ENCODE measurements at regions not wholly inside any gene's neighbourhood (a gene's known extent, or its start where the extent isn't known, plus 50 kb on each side); places are given as distances from the start of the nearest gene placed in this dataset.

DNA sequence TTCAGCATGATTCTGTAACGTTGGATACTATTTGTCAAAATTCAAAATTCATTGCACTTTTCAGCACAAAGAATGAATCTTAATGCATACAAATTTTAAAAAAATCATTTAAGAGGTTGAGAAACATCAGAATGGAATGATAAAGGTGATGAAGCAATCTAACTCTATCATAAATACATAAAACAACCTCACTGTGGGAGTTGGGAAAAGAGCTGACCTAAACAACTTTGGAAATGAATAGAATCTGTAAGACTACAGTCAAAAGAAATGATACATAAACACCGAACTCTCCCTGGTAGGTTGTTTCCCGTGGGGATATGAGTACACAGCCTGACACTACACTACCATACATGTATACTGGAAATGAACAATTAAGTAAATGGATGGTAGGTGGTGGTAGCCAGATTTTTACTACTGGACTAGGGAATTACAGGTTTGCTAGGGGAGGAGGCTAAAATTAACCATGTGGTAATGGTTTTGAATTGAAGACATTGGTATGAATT lies 64.9 kb upstream of the PARP11 start:
- Mint-ChIP-seq H3K27me3 (ENCODE audit: unreplicated experiment) (no peaks in the 10 kb centered on the region), H3K4me1 (ENCODE audit: unreplicated experiment) (peaks cover 16% of the 10 kb centered on the region), H3K36me3 (ENCODE audit: low read depth, unreplicated experiment) (no peaks in the 10 kb centered on the region), H3K9me3 (ENCODE audit: unreplicated experiment) (no peaks in the 10 kb centered on the region), H3K4me3 (ENCODE audit: unreplicated experiment) (no peak overlapping the region), H3K27ac (ENCODE audit: unreplicated experiment) (no peak overlapping the region)
- TF ChIP-seq, protein P1, sequence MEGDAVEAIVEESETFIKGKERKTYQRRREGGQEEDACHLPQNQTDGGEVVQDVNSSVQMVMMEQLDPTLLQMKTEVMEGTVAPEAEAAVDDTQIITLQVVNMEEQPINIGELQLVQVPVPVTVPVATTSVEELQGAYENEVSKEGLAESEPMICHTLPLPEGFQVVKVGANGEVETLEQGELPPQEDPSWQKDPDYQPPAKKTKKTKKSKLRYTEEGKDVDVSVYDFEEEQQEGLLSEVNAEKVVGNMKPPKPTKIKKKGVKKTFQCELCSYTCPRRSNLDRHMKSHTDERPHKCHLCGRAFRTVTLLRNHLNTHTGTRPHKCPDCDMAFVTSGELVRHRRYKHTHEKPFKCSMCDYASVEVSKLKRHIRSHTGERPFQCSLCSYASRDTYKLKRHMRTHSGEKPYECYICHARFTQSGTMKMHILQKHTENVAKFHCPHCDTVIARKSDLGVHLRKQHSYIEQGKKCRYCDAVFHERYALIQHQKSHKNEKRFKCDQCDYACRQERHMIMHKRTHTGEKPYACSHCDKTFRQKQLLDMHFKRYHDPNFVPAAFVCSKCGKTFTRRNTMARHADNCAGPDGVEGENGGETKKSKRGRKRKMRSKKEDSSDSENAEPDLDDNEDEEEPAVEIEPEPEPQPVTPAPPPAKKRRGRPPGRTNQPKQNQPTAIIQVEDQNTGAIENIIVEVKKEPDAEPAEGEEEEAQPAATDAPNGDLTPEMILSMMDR (IDR thresholded peaks at IDR 0.05; ENCODE audit: unreplicated experiment), result no peak
- DNase-seq (ENCODE audit: low spot score), result no peak

DNA sequence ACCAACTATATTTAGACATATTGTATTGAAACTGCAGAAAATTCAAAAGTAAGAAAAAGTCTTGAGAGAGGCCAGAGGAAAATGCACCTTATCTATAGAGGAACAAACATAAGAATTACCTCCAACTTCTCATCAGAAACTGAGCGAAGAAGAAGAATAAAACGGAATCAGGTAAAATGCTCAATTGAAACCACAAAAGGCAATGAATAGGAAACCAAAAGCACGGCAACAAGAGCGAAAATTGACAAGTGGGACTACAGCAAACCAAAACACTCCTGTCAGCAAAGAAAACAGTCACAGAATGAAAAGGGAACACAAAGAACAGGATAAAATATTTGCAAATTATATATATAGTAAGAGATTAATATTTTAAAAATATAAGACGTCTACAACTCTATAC lies 61.9 kb upstream of the PARP11 start:
- no peak for DNase-seq (ENCODE audit: low spot score)
- Mint-ChIP-seq H3K27ac (ENCODE audit: unreplicated experiment) (no peak overlapping the region), H3K36me3 (ENCODE audit: low read depth, unreplicated experiment) (no peaks in the 10 kb centered on the region), H3K9me3 (ENCODE audit: unreplicated experiment) (no peaks in the 10 kb centered on the region), H3K27me3 (ENCODE audit: unreplicated experiment) (peaks cover 3% of the 10 kb centered on the region), H3K4me3 (ENCODE audit: unreplicated experiment) (no peak overlapping the region), H3K4me1 (ENCODE audit: unreplicated experiment) (peaks cover 3% of the 10 kb centered on the region)
- TF ChIP-seq, protein P1 (IDR thresholded peaks at IDR 0.05; ENCODE audit: unreplicated experiment), result no peak

DNA sequence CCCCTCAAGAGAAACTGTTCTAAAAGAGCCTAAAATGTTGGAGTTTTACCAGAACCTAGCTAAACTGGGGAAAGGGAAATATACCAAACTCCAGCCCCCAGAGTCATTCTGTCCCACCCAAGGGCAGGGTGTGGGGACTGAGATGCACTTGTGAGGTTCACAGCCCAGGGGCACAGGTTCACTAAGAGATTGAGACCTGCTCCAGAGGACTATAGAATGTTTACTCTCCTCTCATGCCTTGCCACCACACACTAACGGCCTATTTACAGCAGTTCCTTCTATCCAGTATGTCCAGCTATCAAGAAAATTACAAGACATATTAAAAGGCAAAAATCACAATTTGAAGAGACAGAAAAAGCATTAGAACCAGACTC lies 60.6 kb upstream of the PARP11 start:
- Mint-ChIP-seq H3K4me1 (ENCODE audit: unreplicated experiment) (peaks cover 13% of the 10 kb centered on the region), H3K9me3 (ENCODE audit: unreplicated experiment) (no peaks in the 10 kb centered on the region), H3K4me3 (ENCODE audit: unreplicated experiment) (no peak overlapping the region), H3K27me3 (ENCODE audit: unreplicated experiment) (peaks cover 3% of the 10 kb centered on the region), H3K27ac (ENCODE audit: unreplicated experiment) (no peak overlapping the region), H3K36me3 (ENCODE audit: low read depth, unreplicated experiment) (no peaks in the 10 kb centered on the region)
- TF ChIP-seq, protein P1 (IDR thresholded peaks at IDR 0.05; ENCODE audit: unreplicated experiment), result no peak
- DNase-seq (ENCODE audit: low spot score), result no peak

DNA sequence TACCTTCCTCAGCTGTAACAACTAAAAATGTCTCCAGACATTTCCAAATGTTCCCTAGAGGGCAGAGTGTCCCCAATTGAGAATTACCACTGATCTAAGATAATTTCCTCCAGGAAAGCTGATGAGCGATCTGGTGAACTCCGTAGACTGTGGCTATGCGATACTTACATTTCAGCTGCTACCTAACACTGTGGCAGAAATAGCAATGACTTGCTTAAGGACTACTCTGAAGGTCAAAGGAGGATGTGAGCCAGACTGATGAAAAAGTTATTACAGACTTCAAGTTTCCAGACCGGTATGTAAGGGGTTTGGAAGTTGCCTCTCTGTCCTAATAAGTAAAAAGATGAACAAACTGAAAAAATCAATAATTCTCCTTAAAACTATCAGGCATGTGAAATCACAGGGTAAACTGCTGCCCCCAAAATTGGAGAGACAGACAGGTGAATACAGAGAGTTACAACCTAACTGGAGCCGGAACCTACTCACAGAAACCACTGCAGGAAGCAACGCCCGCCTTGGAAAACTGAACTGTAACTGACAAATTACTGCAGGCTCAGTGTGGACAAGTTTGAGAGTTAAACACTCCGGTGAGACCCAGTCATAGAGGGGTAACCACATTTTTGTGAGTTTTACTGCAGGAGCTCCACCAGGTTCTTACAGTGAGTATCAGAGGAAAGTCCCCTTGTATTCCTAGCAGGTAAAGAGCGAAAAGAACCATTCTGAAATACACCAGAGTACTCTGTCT lies 60.0 kb upstream of the PARP11 start:
- Mint-ChIP-seq H3K4me1 (ENCODE audit: unreplicated experiment) (peaks cover 19% of the 10 kb centered on the region), H3K9me3 (ENCODE audit: unreplicated experiment) (no peaks in the 10 kb centered on the region), H3K27me3 (ENCODE audit: unreplicated experiment) (peaks cover 3% of the 10 kb centered on the region), H3K36me3 (ENCODE audit: low read depth, unreplicated experiment) (no peaks in the 10 kb centered on the region), H3K4me3 (ENCODE audit: unreplicated experiment) (no peak overlapping the region), H3K27ac (ENCODE audit: unreplicated experiment) (no peak overlapping the region)
- no peak for DNase-seq (ENCODE audit: low spot score)
- TF ChIP-seq, protein P1 (IDR thresholded peaks at IDR 0.05; ENCODE audit: unreplicated experiment), result no peak

DNA sequence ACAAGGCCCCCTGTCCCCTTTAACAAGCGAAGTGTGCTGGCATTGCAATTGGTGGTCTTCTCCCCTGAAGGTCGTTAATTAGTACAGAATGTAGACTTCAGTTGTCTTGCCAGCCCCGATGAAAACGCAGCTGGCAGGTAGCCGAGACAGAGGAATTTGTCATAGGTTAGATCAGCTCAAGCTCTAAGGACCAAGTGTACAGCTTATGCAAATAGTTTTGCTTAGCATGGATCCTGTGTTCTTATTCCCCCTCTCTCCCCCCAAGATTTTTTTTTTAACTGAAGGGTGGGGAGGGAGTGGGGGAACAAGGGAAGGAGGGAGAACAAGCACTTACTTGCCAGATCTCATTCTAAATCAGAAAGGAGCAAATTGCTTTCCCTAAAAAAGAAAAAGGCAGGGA lies 58.6 kb upstream of the PARP11 start:
- no peak for DNase-seq (ENCODE audit: low spot score)
- H3K4me1 Mint-ChIP-seq (ENCODE audit: unreplicated experiment), result peaks cover 21% of the 10 kb centered on the region
- H3K9me3 Mint-ChIP-seq (ENCODE audit: unreplicated experiment), result no peaks in the 10 kb centered on the region
- H3K27me3 Mint-ChIP-seq (ENCODE audit: unreplicated experiment), result peaks cover 3% of the 10 kb centered on the region
- H3K36me3 Mint-ChIP-seq (ENCODE audit: low read depth, unreplicated experiment), result no peaks in the 10 kb centered on the region
- no peak overlapping the region for H3K4me3 Mint-ChIP-seq (ENCODE audit: unreplicated experiment)
- no peak overlapping the region for H3K27ac Mint-ChIP-seq (ENCODE audit: unreplicated experiment)
- TF ChIP-seq, protein P1 (IDR thresholded peaks at IDR 0.05; ENCODE audit: unreplicated experiment), result no peak
